Right lobe of liver (tissue), 4 donors: ENCODE measurements at regions not wholly inside any gene's neighbourhood (a gene's known extent, or its start where the extent isn't known, plus 50 kb on each side); places are given as distances from the start of the nearest gene placed in this dataset.

Experiments
- POLR2A ChIP-seq: fragments of 450-650 bp; IDR thresholded peaks from one replicate; pipeline ENCODE4 v1.6.1; 2017; ENCODE audit warnings: antibody characterized with exemption, mild to moderate bottlenecking
- TF ChIP-seq, protein P1 (sequence below), 4 donors: fragments of 200-600 bp in 3 of 4; fragments of 450-650 bp in 1 of 4; IDR thresholded peaks; one replicate each; pipeline versions ENCODE4 v1.5.1 to v1.8.0; 2016 to 2022; ENCODE audit warnings: antibody characterized with exemption in 4 of 4, mild to moderate bottlenecking in 2 of 4
- donor health status: DM: no; HTN: no; CAD: no.
- donor health status: DM: no; HTN: no; CAD: no.
- donor health status: DM: no; HTN: yes; CAD: no.

GRCh38 chrX:97714072-97714471 lies 830.4 kb downstream of the RPA4 start:
- TF ChIP-seq, protein P1, sequence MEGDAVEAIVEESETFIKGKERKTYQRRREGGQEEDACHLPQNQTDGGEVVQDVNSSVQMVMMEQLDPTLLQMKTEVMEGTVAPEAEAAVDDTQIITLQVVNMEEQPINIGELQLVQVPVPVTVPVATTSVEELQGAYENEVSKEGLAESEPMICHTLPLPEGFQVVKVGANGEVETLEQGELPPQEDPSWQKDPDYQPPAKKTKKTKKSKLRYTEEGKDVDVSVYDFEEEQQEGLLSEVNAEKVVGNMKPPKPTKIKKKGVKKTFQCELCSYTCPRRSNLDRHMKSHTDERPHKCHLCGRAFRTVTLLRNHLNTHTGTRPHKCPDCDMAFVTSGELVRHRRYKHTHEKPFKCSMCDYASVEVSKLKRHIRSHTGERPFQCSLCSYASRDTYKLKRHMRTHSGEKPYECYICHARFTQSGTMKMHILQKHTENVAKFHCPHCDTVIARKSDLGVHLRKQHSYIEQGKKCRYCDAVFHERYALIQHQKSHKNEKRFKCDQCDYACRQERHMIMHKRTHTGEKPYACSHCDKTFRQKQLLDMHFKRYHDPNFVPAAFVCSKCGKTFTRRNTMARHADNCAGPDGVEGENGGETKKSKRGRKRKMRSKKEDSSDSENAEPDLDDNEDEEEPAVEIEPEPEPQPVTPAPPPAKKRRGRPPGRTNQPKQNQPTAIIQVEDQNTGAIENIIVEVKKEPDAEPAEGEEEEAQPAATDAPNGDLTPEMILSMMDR (IDR thresholded peaks at IDR 0.05) = no peak
- no peak for TF ChIP-seq POLR2A
